NB4 (cell line): ENCODE measurements at regions not wholly inside any gene's neighbourhood (a gene's known extent, or its start where the extent isn't known, plus 50 kb on each side); places are given as distances from the start of the nearest gene placed in this dataset.

Experiments used
- CTCF ChIP-seq: IDR thresholded peaks from one replicate; pipeline ENCODE4 v1.5.1; 2012; ENCODE audit warnings: low read depth, low read length
- MYC ChIP-seq: IDR thresholded peaks from 2 replicates; pipeline ENCODE4 v1.6.1; 2011; ENCODE audit warnings: low read depth, low read length
- POLR2A ChIP-seq: IDR thresholded peaks from 2 replicates; pipeline ENCODE4 v1.6.1; 2011; ENCODE audit warnings: mild to moderate bottlenecking; ENCODE audit not compliant: insufficient read length; ENCODE audit errors: extremely low read depth

- TF ChIP-seq CTCF: no peak
- TF ChIP-seq POLR2A: no peak
- TF ChIP-seq MYC: no peak
Observed at GRCh38 chr12:60391051-60391450, 795.2 kb downstream of the SLC16A7 start.
